ENCODE measurements at regions not wholly inside any gene's neighbourhood (a gene's known extent, or its start where the extent isn't known, plus 50 kb on each side); places are given as distances from the start of the nearest gene placed in this dataset.
"Not testable (repeated sequence)": the region's sequence is repeated elsewhere in the genome, so short reads cannot be mapped to it uniquely, and the experiment has no call there.

GRCh38 chr6:72457738-72458137 is 164.1 kb upstream of the KCNQ5 start:
- in situ Hi-C loops (cut with HindIII; ENCODE audit: low sequenced_read_pairs) = no loop called here

- in situ Hi-C loops (cut with HindIII; ENCODE audit: low sequenced_read_pairs) = no loop called here
These were observed 163.3 kb upstream of the KCNQ5 start for GRCh38 chr6:72458521-72458920.

- in situ Hi-C loops (cut with HindIII; ENCODE audit: low sequenced_read_pairs) = no loop called here
These were observed 160.7 kb upstream of the KCNQ5 start for GRCh38 chr6:72461144-72461543.

GRCh38 chr6:72464246-72464645 is 157.6 kb upstream of the KCNQ5 start:
- in situ Hi-C loops (cut with HindIII; ENCODE audit: low sequenced_read_pairs) = no loop called here

- in situ Hi-C loops (cut with HindIII; ENCODE audit: low sequenced_read_pairs) = no loop called here
These were observed 156.8 kb upstream of the KCNQ5 start for GRCh38 chr6:72464791-72465691.

GRCh38 chr6:72466471-72466870 is 155.4 kb upstream of the KCNQ5 start:
- in situ Hi-C loops (cut with HindIII; ENCODE audit: low sequenced_read_pairs) = no loop called here

- in situ Hi-C loops (cut with HindIII; ENCODE audit: low sequenced_read_pairs) = no loop called here
These were observed 154.8 kb upstream of the KCNQ5 start for GRCh38 chr6:72466971-72467566.

GRCh38 chr6:72469406-72469983 is 152.4 kb upstream of the KCNQ5 start:
- in situ Hi-C loops (cut with HindIII; ENCODE audit: low sequenced_read_pairs) = not testable (repeated sequence)

GRCh38 chr6:72476051-72476450 is 145.8 kb upstream of the KCNQ5 start:
- in situ Hi-C loops (cut with HindIII; ENCODE audit: low sequenced_read_pairs) = no loop called here

GRCh38 chr6:72476646-72477045 is 145.2 kb upstream of the KCNQ5 start:
- in situ Hi-C loops (cut with HindIII; ENCODE audit: low sequenced_read_pairs) = no loop called here

GRCh38 chr6:72495441-72495840 is 126.4 kb upstream of the KCNQ5 start:
- in situ Hi-C loops (cut with HindIII; ENCODE audit: low sequenced_read_pairs) = no loop called here

GRCh38 chr6:72497186-72497585 is 124.7 kb upstream of the KCNQ5 start:
- in situ Hi-C loops (cut with HindIII; ENCODE audit: low sequenced_read_pairs) = no loop called here

GRCh38 chr6:72500669-72501068 is 121.2 kb upstream of the KCNQ5 start:
- in situ Hi-C loops (cut with HindIII; ENCODE audit: low sequenced_read_pairs) = no loop called here

GRCh38 chr6:72504406-72504805 is 117.5 kb upstream of the KCNQ5 start:
- in situ Hi-C loops (cut with HindIII; ENCODE audit: low sequenced_read_pairs) = no loop called here

GRCh38 chr6:72505446-72505845 is 116.4 kb upstream of the KCNQ5 start:
- in situ Hi-C loops (cut with HindIII; ENCODE audit: low sequenced_read_pairs) = no loop called here

GRCh38 chr6:72519871-72520270 is 102.0 kb upstream of the KCNQ5 start:
- in situ Hi-C loops (cut with HindIII; ENCODE audit: low sequenced_read_pairs) = no loop called here

- in situ Hi-C loops (cut with HindIII; ENCODE audit: low sequenced_read_pairs) = no loop called here
These were observed 100.2 kb upstream of the KCNQ5 start for GRCh38 chr6:72521684-72522083.

GRCh38 chr6:72522735-72523141 is 99.1 kb upstream of the KCNQ5 start:
- in situ Hi-C loops (cut with HindIII; ENCODE audit: low sequenced_read_pairs) = no loop called here

- in situ Hi-C loops (cut with HindIII; ENCODE audit: low sequenced_read_pairs) = no loop called here
These were observed 97.7 kb upstream of the KCNQ5 start for GRCh38 chr6:72524011-72524645.

- in situ Hi-C loops (cut with HindIII; ENCODE audit: low sequenced_read_pairs) = no loop called here
These were observed 95.9 kb upstream of the KCNQ5 start for GRCh38 chr6:72525821-72526510.

- in situ Hi-C loops (cut with HindIII; ENCODE audit: low sequenced_read_pairs) = loop anchor here (5.0 kb wide), 1 partner anchor 43 kb away; no protein-coding TSS in a partner anchor
These were observed 91.7 kb upstream of the KCNQ5 start for GRCh38 chr6:72530152-72530551.
